ENCODE measurements at regions not wholly inside any gene's neighbourhood (a gene's known extent, or its start where the extent isn't known, plus 50 kb on each side); places are given as distances from the start of the nearest gene placed in this dataset.

- TF ChIP-seq, protein P1, sequence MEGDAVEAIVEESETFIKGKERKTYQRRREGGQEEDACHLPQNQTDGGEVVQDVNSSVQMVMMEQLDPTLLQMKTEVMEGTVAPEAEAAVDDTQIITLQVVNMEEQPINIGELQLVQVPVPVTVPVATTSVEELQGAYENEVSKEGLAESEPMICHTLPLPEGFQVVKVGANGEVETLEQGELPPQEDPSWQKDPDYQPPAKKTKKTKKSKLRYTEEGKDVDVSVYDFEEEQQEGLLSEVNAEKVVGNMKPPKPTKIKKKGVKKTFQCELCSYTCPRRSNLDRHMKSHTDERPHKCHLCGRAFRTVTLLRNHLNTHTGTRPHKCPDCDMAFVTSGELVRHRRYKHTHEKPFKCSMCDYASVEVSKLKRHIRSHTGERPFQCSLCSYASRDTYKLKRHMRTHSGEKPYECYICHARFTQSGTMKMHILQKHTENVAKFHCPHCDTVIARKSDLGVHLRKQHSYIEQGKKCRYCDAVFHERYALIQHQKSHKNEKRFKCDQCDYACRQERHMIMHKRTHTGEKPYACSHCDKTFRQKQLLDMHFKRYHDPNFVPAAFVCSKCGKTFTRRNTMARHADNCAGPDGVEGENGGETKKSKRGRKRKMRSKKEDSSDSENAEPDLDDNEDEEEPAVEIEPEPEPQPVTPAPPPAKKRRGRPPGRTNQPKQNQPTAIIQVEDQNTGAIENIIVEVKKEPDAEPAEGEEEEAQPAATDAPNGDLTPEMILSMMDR (IDR thresholded peaks at IDR 0.05): no peak
- TF ChIP-seq POLR2A (IDR thresholded peaks at IDR 0.05): no peak
Observed at GRCh38 chr2:120415728-120416509, 70.0 kb downstream of the INHBB start.

All from gastroesophageal sphincter (tissue), 3 donors.